Head of caudate nucleus (tissue), 42 donors: ENCODE measurements at regions not wholly inside any gene's neighbourhood (a gene's known extent, or its start where the extent isn't known, plus 50 kb on each side); places are given as distances from the start of the nearest gene placed in this dataset.
"Not testable (repeated sequence)": the region's sequence is repeated elsewhere in the genome, so short reads cannot be mapped to it uniquely, and the experiment has no call there.

Experiments used
- DNase-seq, 42 donors: peaks; one replicate each; pipeline versions ENCODE4 v3.0.0 to v3.0.0-alpha.2; 2020 to 2021; ENCODE audit warnings: mixed read lengths in 7 of 42
- intact Hi-C: fragments of 100-400 bp; cut with DNase I; formaldehyde crosslinking; loops from one replicate; pipeline ENCODE4 v1.15.0; 2022

- intact Hi-C loops, result no loop called here
These were observed 512.2 kb downstream of the GRIN2A start for GRCh38 chr16:9670033-9670432.

GRCh38 chr16:9670616-9671015 is 511.6 kb downstream of the GRIN2A start:
- intact Hi-C loops, DNase-seq: not testable (repeated sequence)

More at GRCh38 chr16:9670033-9670432, 512.2 kb downstream of the GRIN2A start:
- DNase-seq, result no peak

- intact Hi-C loops, DNase-seq: not testable (repeated sequence)
These were observed 505.5 kb downstream of the GRIN2A start for GRCh38 chr16:9676560-9677300.

GRCh38 chr16:9677301-9677653 is 505.0 kb downstream of the GRIN2A start:
- no peak for DNase-seq
- intact Hi-C loops, result no loop called here

GRCh38 chr16:9679213-9679767 is 502.9 kb downstream of the GRIN2A start:
- intact Hi-C loops, result no loop called here
- DNase-seq, result no peak

- intact Hi-C loops, result no loop called here
These were observed 502.1 kb downstream of the GRIN2A start for GRCh38 chr16:9680019-9680655.

GRCh38 chr16:9680968-9681367 is 501.3 kb downstream of the GRIN2A start:
- DNase-seq, result no peak
- intact Hi-C loops, result no loop called here

More at GRCh38 chr16:9680019-9680655, 502.1 kb downstream of the GRIN2A start:
- DNase-seq, result no peak

- no peak for DNase-seq
- intact Hi-C loops, result no loop called here
These were observed 500.7 kb downstream of the GRIN2A start for GRCh38 chr16:9681508-9681907.

- DNase-seq, result no peak
- intact Hi-C loops, result no loop called here
These were observed 499.9 kb downstream of the GRIN2A start for GRCh38 chr16:9682320-9682719.

GRCh38 chr16:9683677-9684076 is 498.6 kb downstream of the GRIN2A start:
- intact Hi-C loops, result no loop called here
- no peak for DNase-seq

GRCh38 chr16:9687737-9688319 is 494.4 kb downstream of the GRIN2A start:
- intact Hi-C loops, result no loop called here
- DNase-seq, result no peak

GRCh38 chr16:9689597-9689996 is 492.6 kb downstream of the GRIN2A start:
- intact Hi-C loops, result no loop called here
- DNase-seq, result no peak

- no peak for DNase-seq
These were observed 487.1 kb downstream of the GRIN2A start for GRCh38 chr16:9695152-9695551.

More at GRCh38 chr16:9695152-9695551, 487.1 kb downstream of the GRIN2A start:
- intact Hi-C loops, result no loop called here
